Dendritic cell treated with granulocyte-macrophage colony-stimulating factor and Interleukin-4, amounts not matched to agents 40 ng/mL and 50 ng/mL, for 4 days (primary cell): ENCODE measurements at regions not wholly inside any gene's neighbourhood (a gene's known extent, or its start where the extent isn't known, plus 50 kb on each side); places are given as distances from the start of the nearest gene placed in this dataset.
"Not testable (repeated sequence)": the region's sequence is repeated elsewhere in the genome, so short reads cannot be mapped to it uniquely, and the experiment has no call there.

Experiments
- H3K27ac Mint-ChIP-seq: one replicate; pipeline ENCODE4 v1.8.0; 2022; ENCODE audit warnings: mild to moderate bottlenecking, mixed read lengths
- H3K27me3 Mint-ChIP-seq: one replicate; pipeline ENCODE4 v1.8.0; 2022; ENCODE audit warnings: mild to moderate bottlenecking, mixed read lengths
- H3K36me3 Mint-ChIP-seq: one replicate; pipeline ENCODE4 v1.8.0; 2022; ENCODE audit warnings: low read depth, mixed read lengths
- H3K4me1 Mint-ChIP-seq: one replicate; pipeline ENCODE4 v1.8.0; 2022; ENCODE audit warnings: low read depth, mixed read lengths
- H3K4me3 Mint-ChIP-seq: one replicate; pipeline ENCODE4 v1.8.0; 2022; ENCODE audit warnings: mild to moderate bottlenecking, moderate library complexity, mixed read lengths
- H3K9me3 Mint-ChIP-seq: one replicate; pipeline ENCODE4 v1.8.0; 2022; ENCODE audit warnings: mixed read lengths
- intact Hi-C: fragments of 100-400 bp; cut with micrococcal nuclease; formaldehyde crosslinking; loops from one replicate; pipeline ENCODE4 v1.15.0; 2022

GRCh38 chr9:115891929-115892328, 261.7 kb upstream of the PAPPA start:
- Mint-ChIP-seq H3K27me3 (no peaks in the 10 kb centered on the region), H3K9me3 (no peaks in the 10 kb centered on the region)

GRCh38 chr9:115898478-115898877, 255.1 kb upstream of the PAPPA start:
- H3K4me1 Mint-ChIP-seq, H3K27me3 Mint-ChIP-seq, H3K36me3 Mint-ChIP-seq, H3K27ac Mint-ChIP-seq, intact Hi-C loops, H3K9me3 Mint-ChIP-seq, H3K4me3 Mint-ChIP-seq: not testable (repeated sequence)

More at GRCh38 chr9:115891929-115892328, 261.7 kb upstream of the PAPPA start:
- intact Hi-C loops: no loop called here
- no peak overlapping the region for H3K27ac Mint-ChIP-seq
- H3K4me3 Mint-ChIP-seq: no peak overlapping the region
- no peaks in the 10 kb centered on the region for H3K4me1 Mint-ChIP-seq
- no peaks in the 10 kb centered on the region for H3K36me3 Mint-ChIP-seq

GRCh38 chr9:115900698-115901097, 252.9 kb upstream of the PAPPA start:
- Mint-ChIP-seq H3K4me1 (no peaks in the 10 kb centered on the region), H3K27ac (no peak overlapping the region), H3K27me3 (no peaks in the 10 kb centered on the region), H3K36me3 (no peaks in the 10 kb centered on the region), H3K4me3 (no peak overlapping the region), H3K9me3 (no peaks in the 10 kb centered on the region)
- intact Hi-C loops: no loop called here

- intact Hi-C loops: no loop called here
- H3K4me1 Mint-ChIP-seq: no peaks in the 10 kb centered on the region
- no peaks in the 10 kb centered on the region for H3K27me3 Mint-ChIP-seq
- no peaks in the 10 kb centered on the region for H3K9me3 Mint-ChIP-seq
- H3K4me3 Mint-ChIP-seq: no peak overlapping the region
- H3K36me3 Mint-ChIP-seq: no peaks in the 10 kb centered on the region
- no peak overlapping the region for H3K27ac Mint-ChIP-seq
Measured at GRCh38 chr9:115910959-115911358, 242.6 kb upstream of the PAPPA start.

- Mint-ChIP-seq H3K27ac (no peak overlapping the region), H3K9me3 (no peaks in the 10 kb centered on the region), H3K27me3 (no peaks in the 10 kb centered on the region), H3K4me3 (no peak overlapping the region), H3K36me3 (no peaks in the 10 kb centered on the region), H3K4me1 (no peaks in the 10 kb centered on the region)
- intact Hi-C loops: no loop called here
Measured at GRCh38 chr9:115912086-115912485, 241.5 kb upstream of the PAPPA start.

GRCh38 chr9:115913696-115914095, 239.9 kb upstream of the PAPPA start:
- H3K4me3 Mint-ChIP-seq: no peak overlapping the region
- intact Hi-C loops: no loop called here
- no peaks in the 10 kb centered on the region for H3K27me3 Mint-ChIP-seq
- no peak overlapping the region for H3K27ac Mint-ChIP-seq
- no peaks in the 10 kb centered on the region for H3K36me3 Mint-ChIP-seq
- H3K9me3 Mint-ChIP-seq: no peaks in the 10 kb centered on the region
- H3K4me1 Mint-ChIP-seq: no peaks in the 10 kb centered on the region

- Mint-ChIP-seq H3K27ac (no peak overlapping the region), H3K4me1 (no peaks in the 10 kb centered on the region), H3K9me3 (no peaks in the 10 kb centered on the region), H3K27me3 (no peaks in the 10 kb centered on the region), H3K4me3 (no peak overlapping the region), H3K36me3 (no peaks in the 10 kb centered on the region)
- intact Hi-C loops: no loop called here
Measured at GRCh38 chr9:115914291-115914690, 239.3 kb upstream of the PAPPA start.

GRCh38 chr9:115921301-115921700, 232.3 kb upstream of the PAPPA start:
- Mint-ChIP-seq H3K27ac (no peak overlapping the region), H3K36me3 (no peaks in the 10 kb centered on the region), H3K4me1 (no peaks in the 10 kb centered on the region), H3K4me3 (no peak overlapping the region), H3K27me3 (no peaks in the 10 kb centered on the region), H3K9me3 (peaks cover 10% of the 10 kb centered on the region)
- intact Hi-C loops: no loop called here

GRCh38 chr9:115922444-115922843, 231.1 kb upstream of the PAPPA start:
- Mint-ChIP-seq H3K27me3 (no peaks in the 10 kb centered on the region), H3K9me3 (peaks cover 10% of the 10 kb centered on the region), H3K4me1 (no peaks in the 10 kb centered on the region), H3K36me3 (no peaks in the 10 kb centered on the region), H3K4me3 (no peak overlapping the region), H3K27ac (no peak overlapping the region)
- intact Hi-C loops: no loop called here

GRCh38 chr9:115923410-115923809, 230.2 kb upstream of the PAPPA start:
- Mint-ChIP-seq H3K27me3 (no peaks in the 10 kb centered on the region), H3K4me1 (no peaks in the 10 kb centered on the region), H3K9me3 (peaks cover 10% of the 10 kb centered on the region), H3K27ac (no peak overlapping the region), H3K36me3 (no peaks in the 10 kb centered on the region), H3K4me3 (no peak overlapping the region)
- intact Hi-C loops: no loop called here

GRCh38 chr9:115923903-115924668, 229.5 kb upstream of the PAPPA start:
- no peaks in the 10 kb centered on the region for H3K27me3 Mint-ChIP-seq
- H3K4me1 Mint-ChIP-seq: no peaks in the 10 kb centered on the region
- intact Hi-C loops: no loop called here
- H3K4me3 Mint-ChIP-seq: no peak overlapping the region
- H3K27ac Mint-ChIP-seq: no peak overlapping the region
- H3K36me3 Mint-ChIP-seq: no peaks in the 10 kb centered on the region
- peaks cover 10% of the 10 kb centered on the region for H3K9me3 Mint-ChIP-seq

- H3K9me3 Mint-ChIP-seq: peaks cover 10% of the 10 kb centered on the region
- H3K4me3 Mint-ChIP-seq: no peak overlapping the region
- no peak overlapping the region for H3K27ac Mint-ChIP-seq
- no peaks in the 10 kb centered on the region for H3K4me1 Mint-ChIP-seq
- H3K36me3 Mint-ChIP-seq: no peaks in the 10 kb centered on the region
- intact Hi-C loops: no loop called here
- no peaks in the 10 kb centered on the region for H3K27me3 Mint-ChIP-seq
Measured at GRCh38 chr9:115924669-115924987, 229.0 kb upstream of the PAPPA start.

- no peak overlapping the region for H3K27ac Mint-ChIP-seq
- intact Hi-C loops: no loop called here
- no peaks in the 10 kb centered on the region for H3K36me3 Mint-ChIP-seq
- no peaks in the 10 kb centered on the region for H3K4me1 Mint-ChIP-seq
- H3K4me3 Mint-ChIP-seq: no peak overlapping the region
- H3K27me3 Mint-ChIP-seq: no peaks in the 10 kb centered on the region
- H3K9me3 Mint-ChIP-seq: peaks cover 10% of the 10 kb centered on the region
Measured at GRCh38 chr9:115925424-115925823, 228.2 kb upstream of the PAPPA start.

- peaks cover 22% of the 10 kb centered on the region for H3K9me3 Mint-ChIP-seq
- H3K4me3 Mint-ChIP-seq: no peak overlapping the region
- intact Hi-C loops: no loop called here
Measured at GRCh38 chr9:115930472-115930871, 223.1 kb upstream of the PAPPA start.

GRCh38 chr9:115938479-115938878, 215.1 kb upstream of the PAPPA start:
- Mint-ChIP-seq H3K27ac (no peak overlapping the region), H3K9me3 (peaks cover 12% of the 10 kb centered on the region), H3K4me1 (no peaks in the 10 kb centered on the region), H3K36me3 (no peaks in the 10 kb centered on the region), H3K27me3 (no peaks in the 10 kb centered on the region), H3K4me3 (no peak overlapping the region)
- intact Hi-C loops: no loop called here

More at GRCh38 chr9:115930472-115930871, 223.1 kb upstream of the PAPPA start:
- Mint-ChIP-seq H3K4me1 (no peaks in the 10 kb centered on the region), H3K36me3 (no peaks in the 10 kb centered on the region), H3K27me3 (no peaks in the 10 kb centered on the region), H3K27ac (no peak overlapping the region)
